HG02973 (cell line): ENCODE measurements at regions not wholly inside any gene's neighbourhood (a gene's known extent, or its start where the extent isn't known, plus 50 kb on each side); places are given as distances from the start of the nearest gene placed in this dataset.

ENCODE experiments used
- ATAC-seq: cut with Tn5 transposase; IDR thresholded peaks from one replicate; pipeline ENCODE4 v1.9.1; 2021; ENCODE audit warnings: moderate library complexity; ENCODE audit not compliant: unreplicated experiment

DNA sequence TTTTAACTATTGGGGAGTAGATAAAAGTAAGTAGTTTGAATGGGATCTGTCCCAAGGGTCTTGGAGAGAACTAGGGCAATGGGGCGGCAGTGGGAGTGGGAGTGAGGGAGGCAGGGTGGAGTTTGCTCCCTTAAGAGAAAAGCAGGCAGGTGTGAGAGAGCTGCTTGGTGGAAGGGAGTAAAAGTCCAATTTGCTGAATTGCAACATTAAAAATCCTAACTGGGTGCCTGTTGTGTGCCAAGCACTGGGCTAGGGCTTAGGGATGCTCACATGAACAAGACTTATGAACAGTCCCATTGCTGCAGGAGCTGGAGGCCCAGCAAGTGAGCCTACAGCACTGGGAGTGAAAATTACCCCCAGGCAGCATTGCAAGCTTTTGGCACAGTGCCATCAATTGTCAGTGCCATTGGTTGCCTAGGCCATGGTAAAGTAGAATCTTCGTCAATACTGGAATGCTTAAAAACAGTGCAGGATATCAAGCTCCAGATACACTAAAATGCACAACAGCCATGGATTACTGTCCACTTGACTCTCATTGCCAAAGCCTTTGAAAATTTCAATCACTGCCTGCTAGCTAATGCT is 277.7 kb upstream of the JARID2 start:
- ATAC-seq, result no peak

DNA sequence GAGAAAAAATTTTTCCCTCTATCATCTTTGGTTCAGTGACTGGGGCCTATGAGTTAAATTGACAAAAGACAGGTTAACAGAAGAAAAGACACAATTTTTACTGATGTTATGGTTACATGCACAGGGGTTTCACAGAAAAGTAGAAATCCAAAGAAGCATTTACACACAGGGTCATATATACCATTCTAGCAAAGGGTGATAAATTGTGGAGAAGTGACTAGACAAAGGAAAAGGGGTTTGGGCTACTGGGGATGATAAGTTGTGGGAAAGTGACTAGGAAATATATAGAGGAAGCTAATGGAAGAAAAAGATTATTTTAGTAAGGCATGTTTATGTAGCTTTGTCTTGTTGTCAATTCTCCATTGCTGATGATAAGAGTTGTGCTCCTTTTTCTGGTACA is 276.7 kb upstream of the JARID2 start:
- no peak for ATAC-seq

DNA sequence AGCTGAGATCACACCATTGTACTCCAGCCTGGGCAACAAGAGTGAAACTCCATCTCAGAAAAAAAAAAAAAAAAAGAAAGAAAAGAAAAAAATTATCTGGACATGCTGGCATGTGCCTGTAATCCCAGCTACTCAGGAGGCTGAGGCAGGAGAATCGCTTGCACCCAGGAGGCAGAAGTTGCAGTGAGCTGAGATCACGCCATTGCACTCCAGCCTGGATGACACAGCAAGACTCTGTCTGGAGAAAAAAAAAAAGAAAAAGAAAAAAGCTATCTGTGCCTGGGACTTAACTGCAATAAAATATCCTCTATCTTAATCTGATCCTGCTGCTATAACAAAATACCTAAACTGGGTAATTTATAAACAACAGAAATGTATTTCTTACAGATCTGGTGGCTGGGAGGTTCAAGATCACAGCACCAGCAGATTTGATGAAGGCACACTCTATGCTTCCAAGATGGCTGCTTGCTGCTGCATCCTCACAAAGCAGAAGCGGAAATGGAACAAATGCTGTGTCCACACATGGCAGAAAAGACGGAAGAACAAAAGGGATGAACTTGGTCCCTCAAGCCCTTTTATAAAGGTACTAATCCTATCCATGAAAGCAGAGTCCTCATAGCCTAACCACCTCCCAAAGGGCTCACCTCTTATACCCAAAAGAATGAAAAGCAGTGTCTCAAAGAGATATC is 273.3 kb upstream of the JARID2 start:
- ATAC-seq, result no peak

DNA sequence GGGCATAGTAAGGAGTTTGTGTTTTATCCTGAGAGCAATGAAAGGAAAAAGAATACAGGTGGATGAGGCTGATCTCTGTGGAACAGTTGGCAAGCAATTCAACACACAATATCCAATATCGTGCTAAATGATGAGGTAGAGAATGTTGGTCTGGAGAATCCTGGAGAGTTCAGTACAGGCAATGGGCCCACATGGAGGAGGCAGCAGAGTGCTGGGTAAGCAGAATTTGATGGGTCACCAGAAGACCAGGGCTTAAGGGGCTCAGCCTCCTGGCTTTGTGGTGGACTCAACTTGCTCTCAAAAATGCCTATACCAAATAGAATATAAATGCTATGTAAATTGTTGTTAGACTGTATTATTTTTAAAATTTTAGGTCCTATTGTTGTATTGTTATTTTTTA is 271.5 kb upstream of the JARID2 start:
- no peak for ATAC-seq

DNA sequence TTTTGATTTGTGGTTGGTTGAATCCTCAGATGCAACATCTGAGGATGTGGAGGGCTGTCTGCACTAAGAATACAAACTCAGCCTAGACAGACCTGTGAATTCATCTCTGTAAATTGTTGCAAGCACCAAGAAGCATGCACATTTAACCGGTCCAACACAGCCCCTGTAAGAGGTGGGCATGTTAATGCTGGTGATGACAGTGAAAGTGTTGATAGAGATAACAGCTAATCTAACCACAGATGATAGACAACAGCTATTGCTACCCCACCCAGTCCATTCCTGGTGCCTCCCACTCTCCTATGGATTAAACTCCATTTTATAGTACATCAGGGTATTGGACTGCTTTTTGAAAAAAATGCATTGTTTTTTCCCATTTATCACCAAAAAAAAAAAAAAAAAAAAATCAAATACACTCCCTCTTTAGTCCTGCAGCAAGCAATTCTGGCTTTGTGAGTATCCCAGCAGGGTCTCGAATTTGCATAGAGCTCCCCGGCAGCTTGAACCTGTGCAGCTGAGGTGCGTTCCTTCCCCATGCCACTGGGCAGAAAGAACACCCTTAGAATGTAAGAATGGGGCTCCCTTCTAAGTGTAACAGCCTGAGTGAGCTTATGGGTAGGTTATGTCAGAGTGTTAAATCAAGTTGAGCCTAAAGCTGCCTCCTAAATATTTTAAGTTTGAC is 270.9 kb upstream of the JARID2 start:
- no peak for ATAC-seq

DNA sequence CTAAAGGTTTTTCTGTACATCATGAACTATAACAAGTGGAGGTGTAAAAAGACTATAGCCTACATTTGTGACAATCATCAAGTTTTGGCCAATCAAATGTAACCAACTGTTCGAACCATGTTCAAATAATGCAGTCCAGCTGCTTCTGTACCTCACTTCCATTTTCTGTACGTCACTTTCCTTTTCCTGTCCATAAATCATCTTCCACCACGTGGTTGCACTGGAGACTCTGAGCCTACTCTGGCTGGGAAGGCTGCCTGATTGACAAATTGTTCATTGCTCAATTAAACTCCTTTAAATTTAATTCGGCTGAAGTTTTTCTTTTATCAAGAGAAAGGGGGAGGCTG is 270.4 kb upstream of the JARID2 start:
- no peak for ATAC-seq

DNA sequence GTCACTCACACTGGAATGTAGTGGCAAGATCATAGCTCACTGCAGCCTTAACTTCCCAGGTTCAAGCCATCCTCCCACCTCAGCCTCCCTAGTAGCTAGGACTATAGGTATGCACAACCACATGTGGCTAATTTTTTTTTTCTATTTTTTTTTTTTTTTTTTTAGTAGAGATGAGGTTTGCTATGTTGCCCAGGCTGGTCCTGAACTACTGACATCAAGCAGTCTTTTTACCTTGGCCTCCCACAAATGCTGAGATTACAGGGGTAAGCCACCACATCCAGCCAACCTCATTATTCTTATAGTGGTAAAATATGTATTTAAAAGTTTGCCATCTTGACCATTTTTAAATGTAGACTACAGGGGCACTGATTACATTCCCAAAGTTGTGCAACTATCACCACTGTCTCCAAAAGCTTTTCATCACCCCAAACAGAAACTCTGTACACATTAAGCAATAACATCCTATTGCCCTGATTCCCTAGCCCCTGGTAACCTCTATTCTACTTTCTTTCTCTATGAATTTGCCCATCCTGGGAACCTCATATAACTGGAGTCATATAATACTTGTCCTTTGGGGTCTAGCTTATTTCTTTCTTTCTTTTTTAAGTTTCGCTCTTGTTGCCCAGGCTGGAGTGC is 268.0 kb upstream of the JARID2 start:
- no peak for ATAC-seq

DNA sequence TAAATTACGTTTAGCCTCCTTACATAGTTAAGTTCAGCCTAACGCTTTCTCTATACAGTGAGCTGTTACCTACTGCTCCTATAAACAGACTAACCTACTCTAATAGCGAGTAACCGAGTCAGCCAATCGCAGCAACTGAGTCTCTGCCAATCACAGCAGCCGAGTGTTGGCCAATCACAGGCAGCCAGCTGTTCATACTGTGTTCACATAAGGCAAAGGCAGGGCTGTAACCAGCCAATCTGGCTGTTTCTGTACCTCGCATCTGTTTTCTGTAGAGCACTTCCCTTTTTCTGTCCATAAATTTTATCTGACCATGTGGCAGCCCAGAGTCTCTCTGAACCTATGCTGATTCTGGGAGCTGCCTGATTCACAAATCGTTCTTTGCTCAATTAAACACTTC is 263.9 kb upstream of the JARID2 start:
- no peak for ATAC-seq

DNA sequence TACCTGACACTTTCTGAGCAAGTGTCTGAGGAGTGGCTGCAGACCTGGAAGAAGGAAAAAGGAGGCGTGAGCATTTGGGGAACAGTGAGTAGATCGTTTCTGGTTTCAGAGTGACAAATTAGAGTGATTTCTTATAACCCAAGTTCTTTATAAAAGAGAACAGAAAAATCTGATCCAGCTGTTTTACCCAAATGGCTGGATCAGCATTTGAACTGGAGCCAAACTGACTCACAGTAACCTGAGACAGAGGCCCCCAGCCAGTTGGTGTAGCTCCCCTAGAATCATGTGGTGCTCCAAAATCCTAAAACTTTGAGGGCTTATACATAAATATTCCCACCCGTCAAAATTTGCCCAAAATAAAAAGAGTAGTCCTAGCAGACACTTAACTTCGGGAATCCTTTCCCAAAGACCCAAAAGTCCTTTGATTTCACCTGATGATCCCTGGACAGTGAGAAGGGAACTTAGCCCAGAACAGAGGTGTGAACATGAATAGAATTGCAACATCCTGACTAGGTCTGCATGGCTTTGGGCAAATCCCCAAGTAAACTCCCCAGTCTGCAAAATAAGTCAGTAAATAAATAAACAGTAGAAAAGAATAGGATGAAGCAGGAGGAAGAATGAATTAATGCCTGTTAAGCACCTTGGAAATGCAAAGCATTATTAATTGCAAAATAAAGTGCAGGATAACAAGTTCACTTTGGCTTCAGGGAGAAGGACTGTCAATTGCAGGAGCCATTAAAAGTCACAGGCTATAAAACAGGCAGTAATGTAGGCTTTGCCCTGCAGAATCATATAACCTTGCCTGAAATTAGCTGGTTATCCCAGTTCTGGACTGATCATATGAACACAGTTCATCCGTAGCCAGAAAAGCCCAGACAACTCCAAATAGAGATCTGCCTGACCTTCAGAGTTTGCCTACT is 262.0 kb upstream of the JARID2 start:
- ATAC-seq, result no peak

DNA sequence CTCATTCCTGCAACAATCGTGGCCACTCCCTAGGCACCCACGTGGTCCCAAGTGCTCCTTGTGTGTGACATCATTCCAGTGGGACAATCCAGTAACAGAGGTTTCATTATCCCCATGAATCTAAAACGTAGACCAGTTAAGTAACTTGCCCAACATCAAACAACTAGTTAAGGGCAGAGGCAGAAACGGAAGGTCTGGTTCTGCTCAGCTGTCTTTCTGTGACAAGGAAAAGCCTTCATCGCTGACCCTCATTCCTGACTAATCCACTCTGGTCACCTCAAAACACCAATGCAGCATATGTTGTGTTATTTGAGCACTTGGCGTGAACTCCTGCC is 261.4 kb upstream of the JARID2 start:
- no peak for ATAC-seq

DNA sequence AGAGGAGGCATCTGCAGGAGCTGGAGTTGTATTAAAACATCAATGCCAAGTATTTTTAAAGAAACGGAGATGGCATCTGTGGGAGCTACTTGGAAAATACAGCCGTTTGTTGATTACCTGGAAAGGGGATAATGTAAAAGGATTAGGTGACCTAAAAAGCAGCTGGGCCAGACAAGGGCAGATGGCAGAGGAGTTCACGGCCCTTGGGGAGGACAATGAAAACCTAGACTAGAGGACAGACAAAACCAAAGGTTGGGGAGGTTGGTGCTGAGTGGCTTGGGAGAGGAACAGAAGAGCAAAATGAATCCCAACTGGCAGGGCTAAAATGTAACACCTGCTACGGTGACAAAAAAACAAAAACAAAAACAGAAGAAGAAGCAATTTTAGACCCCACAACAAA is 260.5 kb upstream of the JARID2 start:
- ATAC-seq, result no peak

DNA sequence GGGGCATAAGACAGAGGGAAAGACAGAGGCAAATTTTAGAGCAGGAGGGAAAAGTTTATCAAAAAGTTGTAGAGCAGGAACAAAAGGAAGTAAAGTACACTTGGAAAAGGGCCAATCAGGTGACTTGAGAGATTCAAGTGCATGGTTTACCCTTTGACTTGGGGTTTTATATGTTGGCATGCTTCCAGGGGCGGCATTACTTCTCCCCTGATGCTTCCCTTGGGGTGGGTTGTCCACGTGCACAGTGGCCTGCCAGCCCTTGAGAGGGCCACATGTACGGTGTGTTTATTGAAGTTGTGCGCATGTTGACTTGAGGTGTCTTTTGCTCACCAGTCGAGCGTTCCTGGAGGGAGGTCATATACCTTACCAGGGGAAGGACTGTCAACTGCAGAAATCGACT is 259.5 kb upstream of the JARID2 start:
- ATAC-seq, result no peak

DNA sequence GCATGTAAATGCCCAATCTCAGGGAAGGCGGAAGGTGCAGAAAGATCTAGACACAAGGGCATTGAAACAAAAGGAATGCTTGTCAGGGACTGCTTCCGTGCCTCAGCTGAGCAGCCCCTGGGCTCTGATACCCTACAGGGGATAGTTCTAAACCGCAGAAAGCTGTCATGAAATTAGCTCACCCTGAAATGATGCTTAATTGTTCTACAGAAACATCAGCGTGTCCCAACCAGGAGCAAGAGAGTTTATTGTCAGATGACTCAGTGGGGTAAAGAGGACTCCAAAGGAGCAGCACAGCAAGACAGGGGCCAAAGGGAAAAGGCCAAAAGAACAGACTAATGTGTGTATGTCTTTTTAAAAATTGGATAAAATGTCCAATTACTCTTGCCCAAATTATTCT is 258.4 kb upstream of the JARID2 start:
- ATAC-seq, result no peak

DNA sequence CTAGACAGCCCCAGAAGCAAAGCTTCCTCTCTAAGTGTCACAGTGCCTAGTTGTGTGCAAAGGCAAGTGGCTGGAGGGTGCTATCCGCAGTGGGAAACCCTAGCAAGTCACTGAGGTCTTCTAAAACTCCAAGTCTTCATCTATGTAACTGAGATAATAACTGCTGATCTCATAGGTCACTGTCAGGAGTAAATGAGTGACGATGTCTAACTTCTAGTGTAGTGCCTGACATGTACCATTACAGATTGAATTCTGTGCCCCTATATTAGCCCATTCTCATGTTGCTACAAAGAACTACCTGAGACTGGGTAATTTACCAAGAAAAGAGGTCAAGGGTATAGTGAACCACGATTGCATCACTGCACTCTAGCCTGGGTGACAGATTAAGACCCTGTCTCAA is 253.5 kb upstream of the JARID2 start:
- ATAC-seq, result no peak

DNA sequence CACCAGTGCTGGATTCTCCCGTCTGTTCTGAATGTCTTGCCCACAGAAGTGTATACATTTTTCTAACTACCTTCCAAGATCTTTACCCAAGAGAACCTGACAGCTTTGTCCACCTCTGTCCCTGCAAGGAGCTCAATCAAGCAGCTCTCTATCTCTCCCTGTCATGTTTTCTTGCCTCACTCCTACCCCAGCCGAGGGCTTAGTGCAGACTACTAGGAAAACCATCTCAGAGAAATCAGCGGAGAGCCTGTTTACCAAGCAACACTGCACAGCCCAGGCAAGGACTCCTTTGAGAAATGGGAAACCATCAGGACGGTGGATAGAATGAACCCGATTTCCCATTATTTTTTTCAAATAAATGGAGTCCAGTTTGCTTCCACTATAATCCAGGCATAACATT is 250.7 kb upstream of the JARID2 start:
- ATAC-seq, result no peak

DNA sequence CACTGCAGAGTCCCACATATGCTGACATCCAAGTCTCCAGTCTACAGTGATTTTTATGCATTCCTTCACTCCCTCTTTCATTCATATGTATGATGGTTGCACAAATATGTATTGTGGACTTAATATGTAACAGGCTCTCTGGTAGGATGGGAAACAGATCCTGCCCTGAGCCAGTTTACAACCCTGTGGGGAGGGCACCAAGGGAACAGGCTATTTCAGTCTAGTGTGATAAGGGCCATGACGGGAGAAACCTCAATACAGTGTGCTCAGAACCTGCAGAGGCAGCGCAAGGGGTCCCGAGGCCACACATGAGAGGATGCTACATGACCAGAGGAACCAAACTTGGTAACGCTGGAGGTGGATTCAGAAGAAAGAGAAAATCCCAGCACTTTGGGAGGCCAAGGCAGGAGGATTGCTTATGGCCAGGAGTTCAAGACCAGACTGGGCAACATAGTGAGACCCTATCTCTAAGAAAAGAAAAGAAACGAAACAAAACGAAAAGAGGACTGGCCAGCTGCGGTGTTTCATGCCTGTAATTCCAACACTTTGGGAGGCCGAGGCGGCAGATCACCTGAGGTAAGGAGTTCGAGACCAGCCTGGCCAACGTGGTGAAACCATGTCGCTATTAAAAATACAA is 249.8 kb upstream of the JARID2 start:
- ATAC-seq, result no peak

DNA sequence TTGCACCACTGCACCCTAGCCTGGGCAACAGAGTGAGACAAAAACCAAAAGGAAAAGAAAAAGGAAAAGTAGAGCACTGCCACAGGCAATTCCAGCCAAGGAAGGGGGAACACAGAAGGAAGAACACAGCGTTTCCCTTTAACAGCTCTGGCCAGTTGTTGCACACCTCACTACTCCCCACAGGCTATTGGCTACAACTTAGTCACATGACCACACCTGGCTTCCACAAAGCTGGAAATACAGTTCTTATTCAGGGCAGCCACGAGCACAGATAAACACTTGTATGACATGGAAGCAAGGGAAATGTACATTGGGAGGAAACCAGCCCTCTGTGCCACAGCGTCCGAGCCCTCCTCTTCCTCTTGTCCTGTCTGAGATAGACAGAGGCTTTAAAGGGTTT is 249.0 kb upstream of the JARID2 start:
- no peak for ATAC-seq

DNA sequence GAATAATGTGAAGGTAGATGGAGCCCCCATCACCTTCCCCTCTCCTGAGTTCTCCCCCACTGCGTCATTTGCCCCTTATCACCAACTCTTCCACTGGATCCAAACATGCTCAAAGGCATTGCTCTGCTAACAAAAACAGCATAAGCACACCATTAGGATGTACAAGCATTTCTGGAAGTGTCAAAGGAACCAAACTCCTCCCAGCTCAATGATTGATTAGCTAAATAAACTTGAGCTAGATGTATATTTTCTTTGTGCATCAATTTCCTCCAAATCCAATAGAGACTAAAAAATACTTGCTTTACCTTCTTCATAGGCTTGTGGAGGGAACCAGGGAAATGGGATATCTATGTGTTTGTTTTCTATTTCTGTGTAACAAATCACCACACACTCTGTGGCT is 248.4 kb upstream of the JARID2 start:
- no peak for ATAC-seq

DNA sequence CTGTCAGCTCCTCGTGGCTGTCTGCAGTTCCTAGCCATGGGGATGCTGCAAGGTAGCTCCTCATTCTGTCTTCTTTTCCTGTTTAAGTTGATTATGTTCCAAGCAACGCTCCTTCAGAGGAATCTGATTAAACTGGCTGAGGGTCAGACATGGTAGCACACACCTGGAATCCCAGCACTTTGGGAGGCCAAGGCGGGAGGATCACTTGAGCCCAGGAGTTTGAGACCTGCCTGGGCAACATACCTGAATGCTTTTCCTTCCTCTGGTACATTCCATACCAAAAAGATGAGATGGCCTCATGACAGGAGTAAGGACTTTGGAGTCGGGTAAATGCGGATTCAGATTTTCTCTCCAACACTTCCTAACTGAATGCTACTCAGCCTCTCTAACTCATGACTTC is 246.8 kb upstream of the JARID2 start:
- no peak for ATAC-seq

DNA sequence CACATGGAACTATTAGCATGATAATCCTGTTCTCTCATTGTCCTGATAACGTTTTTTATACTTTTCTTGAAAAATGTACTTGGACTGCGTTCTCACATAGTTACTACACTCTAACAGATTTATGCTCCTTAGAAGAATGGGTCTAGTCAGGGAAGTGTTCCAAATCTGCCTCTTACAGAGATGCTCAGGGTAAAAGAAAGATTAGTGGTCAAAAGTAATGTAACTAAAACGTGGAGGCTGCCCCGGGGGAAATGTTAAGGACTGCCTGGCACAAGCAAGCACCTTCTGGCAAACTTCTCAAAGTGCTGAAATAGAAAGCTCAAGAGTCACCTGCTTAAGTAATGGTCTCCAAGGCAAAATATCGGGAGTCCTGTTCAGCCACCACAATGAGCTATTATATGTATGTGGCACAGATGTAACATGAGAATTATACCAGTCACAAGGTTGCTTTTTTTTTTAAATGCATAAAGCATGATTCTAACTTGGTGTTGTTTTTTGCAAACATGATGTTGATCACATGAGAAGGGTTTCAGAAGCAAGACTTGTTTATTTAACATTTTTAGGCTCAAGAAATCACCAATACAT is 244.5 kb upstream of the JARID2 start:
- no peak for ATAC-seq

DNA sequence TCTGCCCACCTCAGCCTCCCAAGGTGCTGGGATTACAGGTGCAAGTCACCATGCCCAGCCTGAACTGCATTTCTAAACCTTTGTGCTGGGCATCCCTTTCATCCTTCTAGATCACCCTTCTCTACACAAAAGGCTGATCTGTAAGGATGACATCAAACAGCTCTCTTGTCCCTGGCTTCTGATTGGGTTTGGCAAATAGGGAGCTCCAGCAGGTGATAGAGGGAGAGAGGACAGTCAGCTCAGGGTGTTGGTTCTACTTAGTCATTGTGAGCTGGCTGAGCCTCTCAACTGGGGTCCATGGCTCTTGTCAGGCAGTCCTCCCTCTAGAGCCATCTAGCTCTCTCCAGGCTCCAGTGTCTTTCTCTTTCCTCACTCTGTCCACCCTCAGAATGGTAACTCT is 237.6 kb upstream of the JARID2 start:
- no peak for ATAC-seq
